ENCODE measurements at regions not wholly inside any gene's neighbourhood (a gene's known extent, or its start where the extent isn't known, plus 50 kb on each side); places are given as distances from the start of the nearest gene placed in this dataset.

GRCh38 chr10:51007781-51008180, 66.5 kb upstream of the PRKG1 start:
- Histone ChIP-seq H3K79me2 (ENCODE audit: low read length) (no peaks in the 10 kb centered on the region), H3K9ac (ENCODE audit: low read length) (no peak overlapping the region), H3K4me1 (ENCODE audit: low read length) (no peaks in the 10 kb centered on the region), H3K9me3 (replicated peaks; ENCODE audit: insufficient read depth, low read length) (no peaks in the 10 kb centered on the region), H4K20me1 (ENCODE audit: insufficient read depth, low read length) (no peaks in the 10 kb centered on the region), H3K27ac (ENCODE audit: low read length) (no peak overlapping the region), H3K27me3 (replicated peaks; ENCODE audit: insufficient read depth, low read length) (no peaks in the 10 kb centered on the region), H3K36me3 (replicated peaks; ENCODE audit: insufficient read depth, low read length) (no peaks in the 10 kb centered on the region), H2AFZ (ENCODE audit: low read length) (no peak overlapping the region), H3K4me3 (ENCODE audit: low read length) (no peak overlapping the region), H3F3A (ENCODE audit: insufficient read depth, low read length) (no peaks in the 10 kb centered on the region), H3K4me2 (ENCODE audit: low read depth, low read length) (no peak overlapping the region), H3K9me2 (replicated peaks; ENCODE audit: insufficient read depth, low read length) (no peaks in the 10 kb centered on the region)
- no peak for DNase-seq
- TF ChIP-seq CTCF (IDR thresholded peaks at IDR 0.05; ENCODE audit: low read length) (no peak), EZH2phosphoT487 (IDR thresholded peaks at IDR 0.05; ENCODE audit: low read length) (no peak), EZH2 (optimal IDR thresholded peaks at IDR 0.05; ENCODE audit: low read depth, low read length) (no peak)

GRCh38 chr10:51008346-51008745, 65.9 kb upstream of the PRKG1 start:
- no peak for TF ChIP-seq EZH2 (optimal IDR thresholded peaks at IDR 0.05; ENCODE audit: low read depth, low read length)
- TF ChIP-seq EZH2phosphoT487 (IDR thresholded peaks at IDR 0.05; ENCODE audit: low read length) = no peak
- TF ChIP-seq CTCF (IDR thresholded peaks at IDR 0.05; ENCODE audit: low read length) = no peak
- no peaks in the 10 kb centered on the region for H3F3A ChIP-seq (ENCODE audit: insufficient read depth, low read length)
- H4K20me1 ChIP-seq (ENCODE audit: insufficient read depth, low read length) = no peaks in the 10 kb centered on the region

GRCh38 chr10:51010977-51011376, 63.3 kb upstream of the PRKG1 start:
- H4K20me1 ChIP-seq (ENCODE audit: insufficient read depth, low read length) = no peaks in the 10 kb centered on the region
- no peak for TF ChIP-seq EZH2 (optimal IDR thresholded peaks at IDR 0.05; ENCODE audit: low read depth, low read length)
- peak; percentile 80 for TF ChIP-seq CTCF (IDR thresholded peaks at IDR 0.05; ENCODE audit: low read length)
- no peak for TF ChIP-seq EZH2phosphoT487 (IDR thresholded peaks at IDR 0.05; ENCODE audit: low read length)

More at GRCh38 chr10:51008346-51008745, 65.9 kb upstream of the PRKG1 start:
- Histone ChIP-seq H3K27ac (ENCODE audit: low read length) (no peak overlapping the region), H3K4me1 (ENCODE audit: low read length) (no peaks in the 10 kb centered on the region), H3K9me3 (replicated peaks; ENCODE audit: insufficient read depth, low read length) (no peaks in the 10 kb centered on the region), H2AFZ (ENCODE audit: low read length) (no peak overlapping the region), H3K27me3 (replicated peaks; ENCODE audit: insufficient read depth, low read length) (no peaks in the 10 kb centered on the region), H3K79me2 (ENCODE audit: low read length) (no peaks in the 10 kb centered on the region), H3K4me3 (ENCODE audit: low read length) (no peak overlapping the region), H3K4me2 (ENCODE audit: low read depth, low read length) (no peak overlapping the region), H3K9me2 (replicated peaks; ENCODE audit: insufficient read depth, low read length) (no peaks in the 10 kb centered on the region), H3K9ac (ENCODE audit: low read length) (no peak overlapping the region), H3K36me3 (replicated peaks; ENCODE audit: insufficient read depth, low read length) (no peaks in the 10 kb centered on the region)
- DNase-seq = no peak

More at GRCh38 chr10:51010977-51011376, 63.3 kb upstream of the PRKG1 start:
- Histone ChIP-seq H3K4me3 (ENCODE audit: low read length) (no peak overlapping the region), H3K27ac (ENCODE audit: low read length) (no peak overlapping the region), H2AFZ (ENCODE audit: low read length) (no peak overlapping the region), H3K4me1 (ENCODE audit: low read length) (peaks cover 14% of the 10 kb centered on the region), H3K9me3 (replicated peaks; ENCODE audit: insufficient read depth, low read length) (no peaks in the 10 kb centered on the region), H3K27me3 (replicated peaks; ENCODE audit: insufficient read depth, low read length) (no peaks in the 10 kb centered on the region), H3K36me3 (replicated peaks; ENCODE audit: insufficient read depth, low read length) (no peaks in the 10 kb centered on the region), H3K9me2 (replicated peaks; ENCODE audit: insufficient read depth, low read length) (no peaks in the 10 kb centered on the region), H3K4me2 (ENCODE audit: low read depth, low read length) (no peak overlapping the region), H3K9ac (ENCODE audit: low read length) (no peak overlapping the region), H3K79me2 (ENCODE audit: low read length) (no peaks in the 10 kb centered on the region), H3F3A (ENCODE audit: insufficient read depth, low read length) (no peaks in the 10 kb centered on the region)
- DNase-seq = peak; percentile 36
